ENCODE measurements at regions not wholly inside any gene's neighbourhood (a gene's known extent, or its start where the extent isn't known, plus 50 kb on each side); places are given as distances from the start of the nearest gene placed in this dataset.

GRCh38 chr15:91547356-91547755 lies 306.2 kb upstream of the SLCO3A1 start:
- TF ChIP-seq CTCF (IDR thresholded peaks at IDR 0.05) = no peak
- TF ChIP-seq POLR2A (IDR thresholded peaks at IDR 0.05) = no peak

Data from testis (tissue), 2 donors.